Nephron progenitor cell (in vitro differentiated cells): ENCODE measurements at regions not wholly inside any gene's neighbourhood (a gene's known extent, or its start where the extent isn't known, plus 50 kb on each side); places are given as distances from the start of the nearest gene placed in this dataset.

ENCODE experiments used
- DNase-seq: peaks from one replicate; pipeline ENCODE4 v3.0.0; 2021
- H3K27ac Mint-ChIP-seq: 2 replicates; pipeline ENCODE4 v1.8.0; 2021; ENCODE audit warnings: mild to moderate bottlenecking, moderate library complexity, mixed read lengths
- H3K27me3 Mint-ChIP-seq: 2 replicates; pipeline ENCODE4 v1.8.0; 2021; ENCODE audit warnings: mild to moderate bottlenecking, low read depth, mixed read lengths; ENCODE audit not compliant: poor library complexity
- H3K36me3 Mint-ChIP-seq: 2 replicates; pipeline ENCODE4 v1.8.0; 2021; ENCODE audit warnings: low read depth, mixed read lengths
- H3K4me1 Mint-ChIP-seq: 2 replicates; pipeline ENCODE4 v1.8.0; 2021; ENCODE audit warnings: mixed read lengths
- H3K4me3 Mint-ChIP-seq: 2 replicates; pipeline ENCODE4 v1.8.0; 2021; ENCODE audit warnings: mild to moderate bottlenecking, moderate library complexity, mixed read lengths
- H3K9me3 Mint-ChIP-seq: 2 replicates; pipeline ENCODE4 v1.8.0; 2021; ENCODE audit warnings: mild to moderate bottlenecking, moderate library complexity, mixed read lengths
- TF ChIP-seq, protein P1 (sequence below): fragments of 200-600 bp; sonication (generic); IDR thresholded peaks from 2 replicates; pipeline ENCODE4 v1.5.0; 2021; ENCODE audit warnings: antibody characterized with exemption

- Mint-ChIP-seq H3K27ac (no peak overlapping the region), H3K27me3 (peaks cover 3% of the 10 kb centered on the region), H3K9me3 (peaks cover 18% of the 10 kb centered on the region), H3K36me3 (peaks cover 3% of the 10 kb centered on the region), H3K4me3 (no peak overlapping the region), H3K4me1 (peaks cover 28% of the 10 kb centered on the region)
- TF ChIP-seq, protein P1, sequence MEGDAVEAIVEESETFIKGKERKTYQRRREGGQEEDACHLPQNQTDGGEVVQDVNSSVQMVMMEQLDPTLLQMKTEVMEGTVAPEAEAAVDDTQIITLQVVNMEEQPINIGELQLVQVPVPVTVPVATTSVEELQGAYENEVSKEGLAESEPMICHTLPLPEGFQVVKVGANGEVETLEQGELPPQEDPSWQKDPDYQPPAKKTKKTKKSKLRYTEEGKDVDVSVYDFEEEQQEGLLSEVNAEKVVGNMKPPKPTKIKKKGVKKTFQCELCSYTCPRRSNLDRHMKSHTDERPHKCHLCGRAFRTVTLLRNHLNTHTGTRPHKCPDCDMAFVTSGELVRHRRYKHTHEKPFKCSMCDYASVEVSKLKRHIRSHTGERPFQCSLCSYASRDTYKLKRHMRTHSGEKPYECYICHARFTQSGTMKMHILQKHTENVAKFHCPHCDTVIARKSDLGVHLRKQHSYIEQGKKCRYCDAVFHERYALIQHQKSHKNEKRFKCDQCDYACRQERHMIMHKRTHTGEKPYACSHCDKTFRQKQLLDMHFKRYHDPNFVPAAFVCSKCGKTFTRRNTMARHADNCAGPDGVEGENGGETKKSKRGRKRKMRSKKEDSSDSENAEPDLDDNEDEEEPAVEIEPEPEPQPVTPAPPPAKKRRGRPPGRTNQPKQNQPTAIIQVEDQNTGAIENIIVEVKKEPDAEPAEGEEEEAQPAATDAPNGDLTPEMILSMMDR = no peak
- no peak for DNase-seq
These were observed 592.7 kb upstream of the PSMD7 start for GRCh38 chr16:73703891-73704290.

GRCh38 chr16:73697336-73697735 is 599.3 kb upstream of the PSMD7 start:
- TF ChIP-seq, protein P1 = no peak
- Mint-ChIP-seq H3K4me1 (peaks cover 37% of the 10 kb centered on the region), H3K27ac (no peak overlapping the region), H3K36me3 (no peaks in the 10 kb centered on the region), H3K9me3 (no peaks in the 10 kb centered on the region), H3K27me3 (peaks cover 4% of the 10 kb centered on the region), H3K4me3 (no peak overlapping the region)
- DNase-seq = no peak

DNA sequence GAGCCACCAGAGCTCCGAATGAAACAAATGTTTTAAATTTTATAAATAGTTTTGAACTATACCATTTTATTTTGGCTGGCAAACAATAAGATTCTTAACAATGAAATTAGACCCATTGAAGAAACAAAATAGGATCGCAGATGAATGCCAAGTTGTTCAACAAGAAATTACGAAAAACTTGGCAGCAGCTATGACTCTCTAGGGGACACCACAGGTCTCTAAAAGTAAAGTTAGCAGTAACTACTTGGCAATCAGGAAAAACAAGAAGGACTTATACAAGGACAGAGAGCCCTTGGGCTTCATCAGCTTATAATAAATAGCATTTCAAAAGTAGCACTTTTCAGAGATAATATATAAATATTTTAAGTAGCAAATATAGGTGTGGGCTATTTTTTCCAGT is 603.8 kb upstream of the PSMD7 start:
- H3K27ac Mint-ChIP-seq = no peak overlapping the region
- peaks cover 4% of the 10 kb centered on the region for H3K27me3 Mint-ChIP-seq
- peaks cover 44% of the 10 kb centered on the region for H3K4me1 Mint-ChIP-seq
- H3K36me3 Mint-ChIP-seq = no peaks in the 10 kb centered on the region
- H3K4me3 Mint-ChIP-seq = no peak overlapping the region
- TF ChIP-seq, protein P1 = no peak
- DNase-seq = no peak
- H3K9me3 Mint-ChIP-seq = peaks cover 10% of the 10 kb centered on the region

DNA sequence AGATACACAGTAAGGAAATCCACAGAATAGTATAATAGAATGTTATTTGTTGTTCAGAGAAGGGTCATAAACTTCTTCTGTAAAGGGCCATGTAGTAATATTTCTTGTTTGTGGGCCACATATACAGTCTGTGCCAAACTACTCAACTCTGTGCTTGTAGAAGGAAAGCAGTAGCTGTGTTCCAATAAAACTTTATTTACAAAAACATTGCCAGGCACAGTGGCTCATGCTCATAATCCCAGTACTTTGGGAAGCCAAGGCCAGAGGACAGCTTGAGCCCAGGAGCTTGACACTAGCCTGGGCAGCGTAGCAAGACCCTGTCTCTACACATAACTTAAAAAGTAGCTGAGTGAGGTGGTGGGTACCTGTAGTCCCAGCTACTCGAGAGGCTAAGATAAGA is 612.8 kb upstream of the PSMD7 start:
- peaks cover 15% of the 10 kb centered on the region for H3K9me3 Mint-ChIP-seq
- H3K27ac Mint-ChIP-seq = no peak overlapping the region
- no peak for DNase-seq
- H3K36me3 Mint-ChIP-seq = no peaks in the 10 kb centered on the region
- no peak overlapping the region for H3K4me3 Mint-ChIP-seq
- TF ChIP-seq, protein P1 = no peak
- peaks cover 6% of the 10 kb centered on the region for H3K27me3 Mint-ChIP-seq
- no peaks in the 10 kb centered on the region for H3K4me1 Mint-ChIP-seq

- peaks cover 3% of the 10 kb centered on the region for H3K27me3 Mint-ChIP-seq
- no peak overlapping the region for H3K27ac Mint-ChIP-seq
- TF ChIP-seq, protein P1 = no peak
- peaks cover 17% of the 10 kb centered on the region for H3K9me3 Mint-ChIP-seq
- H3K36me3 Mint-ChIP-seq = no peaks in the 10 kb centered on the region
- no peaks in the 10 kb centered on the region for H3K4me1 Mint-ChIP-seq
- no peak overlapping the region for H3K4me3 Mint-ChIP-seq
- no peak for DNase-seq
These were observed 624.2 kb upstream of the ZFHX3 start for GRCh38 chr16:73672135-73672534.
